Thoracic aorta (tissue), 2 donors: ENCODE measurements at regions not wholly inside any gene's neighbourhood (a gene's known extent, or its start where the extent isn't known, plus 50 kb on each side); places are given as distances from the start of the nearest gene placed in this dataset.

Experiments
- ATAC-seq: fragments of 150-250 bp; one replicate; pipeline ENCODE4 v1.8.0; 2017; ENCODE audit warnings: low read depth; ENCODE audit not compliant: insufficient number of reproducible peaks, low FRiP score
- DNase-seq: peaks from one replicate; pipeline ENCODE4 v3.0.0-alpha.2; 2020; ENCODE audit warnings: low spot score
- H3K27ac ChIP-seq, 2 donors: fragments of 200-600 bp; sonication (generic); 1 replicate in 1 of 2; 2 replicates in 1 of 2; pipeline ENCODE4 v1.5.1; 2016; ENCODE audit warnings: mild to moderate bottlenecking in 2 of 2, moderate library complexity in 2 of 2
- H3K27me3 ChIP-seq: fragments of 200-600 bp; sonication (generic); replicated peaks from 2 replicates; pipeline ENCODE4 v1.6.0; 2016; ENCODE audit warnings: mild to moderate bottlenecking; ENCODE audit not compliant: insufficient read depth
- H3K36me3 ChIP-seq: fragments of 200-600 bp; sonication (generic); one replicate; pipeline ENCODE4 v1.5.1; 2016
- H3K4me1 ChIP-seq, 2 donors: fragments of 200-600 bp; sonication (generic); 1 replicate in 1 of 2; 2 replicates in 1 of 2; pipeline versions ENCODE4 v1.5.1 to v1.6.0; 2016; ENCODE audit warnings: low read depth in 2 of 2, mild to moderate bottlenecking in 1 of 2; ENCODE audit not compliant: control insufficient read depth in 1 of 2
- H3K4me3 ChIP-seq: fragments of 200-600 bp; sonication (generic); 2 replicates; pipeline ENCODE4 v1.5.1; 2016; ENCODE audit warnings: mild to moderate bottlenecking
- H3K9me3 ChIP-seq: fragments of 200-600 bp; sonication (generic); 2 replicates; pipeline ENCODE4 v1.5.1; 2016
- CTCF ChIP-seq: fragments of 200-600 bp; sonication (generic); IDR thresholded peaks from one replicate; pipeline ENCODE4 v1.5.1; 2019; ENCODE audit warnings: antibody characterized with exemption

GRCh38 chr5:54610197-54610944, 92.8 kb downstream of the SNX18 start:
- DNase-seq = no peak
- peaks cover 9 to 34% of the 10 kb centered on the region in 2 donors for H3K4me1 ChIP-seq
- H3K27me3 ChIP-seq = no peaks in the 10 kb centered on the region
- no peak overlapping the region for H3K27ac ChIP-seq
- H3K9me3 ChIP-seq = no peaks in the 10 kb centered on the region
- no peak for ATAC-seq
- H3K36me3 ChIP-seq = no peaks in the 10 kb centered on the region
- no peak overlapping the region for H3K4me3 ChIP-seq
- no peak for TF ChIP-seq CTCF

GRCh38 chr5:54608423-54609085, 91.0 kb downstream of the SNX18 start:
- H3K27me3 ChIP-seq = no peaks in the 10 kb centered on the region
- ATAC-seq = no peak
- no peak for TF ChIP-seq CTCF
- H3K4me3 ChIP-seq = no peak overlapping the region
- H3K36me3 ChIP-seq = no peaks in the 10 kb centered on the region
- no peak overlapping the region for H3K27ac ChIP-seq
- H3K9me3 ChIP-seq = no peaks in the 10 kb centered on the region
- peaks cover 12 to 23% of the 10 kb centered on the region in 2 donors for H3K4me1 ChIP-seq
- no peak for DNase-seq

GRCh38 chr5:54607006-54607405, 89.4 kb downstream of the SNX18 start:
- H3K36me3 ChIP-seq = no peaks in the 10 kb centered on the region
- TF ChIP-seq CTCF = no peak
- ATAC-seq = no peak
- DNase-seq = no peak
- no peaks in the 10 kb centered on the region for H3K9me3 ChIP-seq
- no peak overlapping the region for H3K27ac ChIP-seq
- H3K27me3 ChIP-seq = no peaks in the 10 kb centered on the region
- peaks cover 25 to 36% of the 10 kb centered on the region in 2 donors for H3K4me1 ChIP-seq
- no peak overlapping the region for H3K4me3 ChIP-seq

- Histone ChIP-seq H3K36me3 (no peaks in the 10 kb centered on the region), H3K27ac (peak overlapping the region in 1 of 2 donors; percentile 29), H3K4me1 (peaks cover 20 to 25% of the 10 kb centered on the region in 2 donors), H3K27me3 (no peaks in the 10 kb centered on the region), H3K9me3 (no peaks in the 10 kb centered on the region), H3K4me3 (no peak overlapping the region)
- peak; percentile 42 for ATAC-seq
- no peak for DNase-seq
- no peak for TF ChIP-seq CTCF
Measured at GRCh38 chr5:54603372-54603771, 85.8 kb downstream of the SNX18 start.

GRCh38 chr5:54602475-54602874, 84.9 kb downstream of the SNX18 start:
- Histone ChIP-seq H3K4me3 (no peak overlapping the region), H3K4me1 (peaks cover 20 to 25% of the 10 kb centered on the region in 2 donors), H3K27me3 (no peaks in the 10 kb centered on the region), H3K36me3 (no peaks in the 10 kb centered on the region), H3K27ac (peak overlapping the region; percentile 30 to 55), H3K9me3 (peaks cover 3% of the 10 kb centered on the region)
- TF ChIP-seq CTCF = no peak
- no peak for DNase-seq
- no peak for ATAC-seq
